NCI-H345 treated with DMSO at 0.1 percent for 48 hours (cell line): ENCODE measurements at regions not wholly inside any gene's neighbourhood (a gene's known extent, or its start where the extent isn't known, plus 50 kb on each side); places are given as distances from the start of the nearest gene placed in this dataset.

Source experiments
- DNase-seq: peaks from one replicate; lab custom pipeline; 2025; ENCODE audit not compliant: unreplicated experiment; lab: John Stamatoyannopoulos, UW

DNA sequence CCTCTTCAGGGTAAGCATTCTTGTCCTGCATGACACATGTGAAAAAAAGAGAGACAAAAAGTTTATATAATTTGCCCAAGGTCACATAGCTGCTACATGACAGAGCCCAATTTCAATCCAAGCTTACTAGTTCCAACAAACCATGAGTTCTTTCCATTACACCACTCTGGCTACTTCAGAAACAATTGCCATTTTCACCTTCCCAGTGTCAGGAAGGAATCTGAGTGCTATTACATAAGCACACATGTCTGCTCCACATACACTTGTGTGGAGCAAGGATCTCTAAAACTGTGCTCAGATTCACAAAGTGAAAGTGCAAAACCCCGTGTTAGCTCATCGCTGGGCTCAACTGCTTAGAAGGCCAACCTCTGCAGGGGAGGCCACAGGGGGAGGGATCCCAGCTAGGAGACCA lies 356.2 kb upstream of the NFE2L3 start:
- DNase-seq: no peak

GRCh38 chr7:25798344-25798743 lies 353.7 kb upstream of the NFE2L3 start:
- no peak for DNase-seq

GRCh38 chr7:25801214-25801613 lies 350.8 kb upstream of the NFE2L3 start:
- no peak for DNase-seq

DNA sequence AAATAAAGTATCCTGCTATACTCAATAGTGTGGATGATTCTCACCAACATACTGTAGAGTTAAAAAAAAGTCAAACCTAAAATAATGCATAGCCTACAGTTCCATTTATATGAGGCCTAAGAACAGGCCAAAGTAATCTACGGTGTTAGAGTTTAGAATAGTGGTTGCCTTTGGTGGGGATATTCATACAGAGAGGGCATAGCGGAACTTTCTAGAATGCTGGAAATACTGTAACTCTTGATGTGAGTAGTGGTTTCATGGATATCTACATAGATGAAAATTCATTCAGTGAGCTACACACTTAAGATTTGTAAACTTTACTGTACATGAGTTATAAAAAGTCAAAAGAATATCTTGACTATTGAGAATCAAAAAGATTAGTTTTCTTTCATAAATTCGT lies 349.9 kb upstream of the NFE2L3 start:
- no peak for DNase-seq

GRCh38 chr7:25802473-25802872 lies 349.5 kb upstream of the NFE2L3 start:
- DNase-seq: no peak

- DNase-seq: no peak
Measured at GRCh38 chr7:25803117-25803887, 348.7 kb upstream of the NFE2L3 start.

GRCh38 chr7:25804154-25804553 lies 347.8 kb upstream of the NFE2L3 start:
- no peak for DNase-seq

DNA sequence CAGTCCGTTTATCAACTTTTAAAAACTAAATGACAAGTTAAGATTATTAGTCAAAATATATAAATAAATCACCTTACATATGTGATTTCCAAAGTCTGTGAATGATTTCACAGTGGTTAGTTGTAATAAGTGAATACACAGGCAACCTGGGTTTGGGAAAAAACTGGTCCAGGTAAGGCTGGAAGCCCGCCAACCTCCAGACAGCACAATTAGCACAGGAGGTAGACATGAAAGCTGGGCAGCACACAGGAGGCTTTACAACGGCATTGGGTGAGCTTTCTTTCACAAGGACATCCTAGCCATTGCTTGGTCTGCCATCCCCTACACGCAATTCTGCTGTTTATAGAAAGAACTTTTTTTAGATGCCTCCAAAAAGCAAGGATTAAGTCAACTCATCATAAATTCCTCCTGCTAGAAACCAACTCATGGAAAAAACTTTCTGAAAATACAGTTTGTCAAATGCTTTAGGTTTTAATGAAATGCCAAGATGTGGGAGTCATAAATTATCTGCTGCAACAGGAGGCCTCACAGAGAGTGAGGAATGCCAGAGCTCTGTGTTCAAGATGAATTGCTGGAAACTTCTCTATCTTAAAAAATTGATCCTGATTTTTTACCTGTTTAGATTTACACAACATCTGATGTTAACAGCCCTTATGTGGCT lies 346.8 kb upstream of the NFE2L3 start:
- peak; percentile 80 for DNase-seq

- DNase-seq: no peak
Measured at GRCh38 chr7:25807086-25807611, 344.8 kb upstream of the NFE2L3 start.

DNA sequence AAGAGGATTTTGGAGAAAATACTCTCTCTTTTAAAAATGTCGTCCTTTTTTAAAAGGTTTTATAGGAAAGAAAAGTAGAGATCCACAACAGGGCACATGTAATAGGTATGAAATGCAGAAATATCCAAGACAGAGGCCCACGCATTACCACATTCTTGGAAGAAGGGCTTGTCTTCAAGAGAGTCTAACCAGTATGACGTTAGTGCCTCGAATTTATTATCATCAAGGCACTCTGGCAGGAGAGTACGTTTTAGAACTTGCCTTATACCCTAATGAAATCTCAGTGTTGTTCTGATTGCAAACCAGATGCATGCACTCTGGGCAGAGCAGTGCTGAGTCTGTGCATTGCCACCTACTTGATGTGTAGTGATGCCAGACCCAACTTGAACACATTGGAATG lies 342.6 kb upstream of the NFE2L3 start:
- DNase-seq: no peak

DNA sequence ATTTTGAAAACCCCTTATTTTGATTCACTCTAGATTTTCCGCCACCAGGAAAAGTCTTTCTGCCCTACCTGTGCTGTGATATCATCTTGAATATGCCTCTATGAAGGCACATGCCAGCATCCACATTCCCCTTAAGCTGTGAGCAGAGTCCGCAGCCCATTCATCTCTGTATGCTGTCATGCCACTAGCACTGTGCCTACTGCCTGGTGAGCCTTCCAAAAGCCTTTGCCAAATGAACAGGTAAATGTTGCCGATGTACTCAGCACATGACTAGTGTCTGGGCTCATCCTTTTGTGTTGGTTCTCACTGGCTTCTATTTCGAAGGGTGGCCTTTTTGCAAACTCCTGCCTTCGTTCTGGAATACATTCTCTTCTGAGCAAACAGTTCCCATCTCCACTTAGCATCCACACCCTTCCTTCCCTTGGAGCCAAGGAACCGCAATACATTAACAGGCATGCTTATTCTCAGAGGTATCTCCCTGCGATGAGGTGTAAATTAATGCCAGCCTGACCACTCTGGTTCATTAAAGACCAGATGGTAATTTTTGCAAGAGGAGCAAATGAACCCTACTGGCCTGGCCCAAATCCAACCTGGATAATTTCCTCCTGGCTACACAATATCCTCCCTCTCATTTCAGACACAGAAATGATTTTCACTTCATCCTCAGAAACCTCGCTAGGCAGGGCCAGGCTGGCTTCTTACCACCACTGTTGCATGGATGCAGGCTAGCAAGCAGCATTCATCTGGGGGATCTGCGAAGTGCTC lies 339.7 kb upstream of the NFE2L3 start:
- DNase-seq: no peak

GRCh38 chr7:25813381-25813780 lies 338.6 kb upstream of the NFE2L3 start:
- DNase-seq: no peak

DNA sequence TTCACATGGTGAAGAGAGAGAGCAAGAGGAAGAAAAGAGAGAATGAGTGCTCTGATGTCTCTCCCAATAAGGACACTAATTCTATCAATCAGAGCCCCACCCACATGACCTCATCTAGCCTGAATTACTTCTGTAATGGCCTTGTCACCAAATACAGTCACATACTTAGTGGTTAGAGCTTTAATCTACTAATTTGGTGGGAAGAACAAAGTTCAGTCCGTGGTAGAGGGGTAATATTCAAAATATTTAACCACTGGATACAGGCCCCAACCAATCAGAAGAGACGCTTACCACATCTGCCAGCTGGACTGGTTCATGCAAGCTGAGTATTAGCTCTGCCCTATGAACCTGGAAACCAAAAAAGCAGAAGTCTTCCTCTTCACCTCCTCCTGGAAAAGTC lies 336.3 kb upstream of the NFE2L3 start:
- no peak for DNase-seq

GRCh38 chr7:25820432-25821040 lies 331.5 kb upstream of the NFE2L3 start:
- no peak for DNase-seq

DNA sequence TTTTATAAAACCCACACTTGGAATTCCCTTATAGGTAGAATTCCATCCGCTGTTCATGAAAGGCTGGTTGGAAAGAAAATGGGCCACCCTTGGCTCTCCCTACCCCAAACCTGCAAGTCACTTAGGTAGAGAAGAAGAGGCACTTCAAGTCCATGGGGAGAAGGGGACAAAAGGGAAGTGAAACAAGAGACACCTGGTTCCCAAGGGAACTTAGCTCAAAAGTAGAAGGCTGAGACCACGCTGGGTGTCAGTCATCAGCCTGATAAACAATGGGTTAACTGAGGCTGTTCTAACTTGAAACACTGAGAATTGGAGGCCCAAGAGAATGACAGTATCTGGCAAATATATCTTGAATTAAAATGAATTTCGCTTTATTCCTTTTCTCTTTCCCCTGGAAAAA lies 330.8 kb upstream of the NFE2L3 start:
- no peak for DNase-seq

DNA sequence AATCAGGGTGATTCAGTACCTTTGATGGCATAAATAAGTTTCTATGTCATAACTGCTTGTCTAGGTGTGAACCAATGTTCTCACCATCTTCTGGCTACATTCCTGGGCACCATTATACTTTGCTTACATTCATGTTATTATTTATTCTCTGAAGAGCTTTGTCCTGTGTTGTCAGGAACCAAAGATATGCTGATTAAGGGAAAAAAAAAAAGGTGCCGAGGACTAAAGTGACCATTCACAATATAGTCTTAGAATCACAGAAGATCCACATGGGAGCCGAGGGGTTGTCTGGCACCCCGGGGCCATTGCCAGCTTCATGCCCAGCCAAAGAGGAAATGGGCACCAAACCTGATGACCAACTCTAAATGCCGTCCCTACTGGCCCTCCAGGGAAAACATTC lies 329.2 kb upstream of the NFE2L3 start:
- DNase-seq: no peak

DNA sequence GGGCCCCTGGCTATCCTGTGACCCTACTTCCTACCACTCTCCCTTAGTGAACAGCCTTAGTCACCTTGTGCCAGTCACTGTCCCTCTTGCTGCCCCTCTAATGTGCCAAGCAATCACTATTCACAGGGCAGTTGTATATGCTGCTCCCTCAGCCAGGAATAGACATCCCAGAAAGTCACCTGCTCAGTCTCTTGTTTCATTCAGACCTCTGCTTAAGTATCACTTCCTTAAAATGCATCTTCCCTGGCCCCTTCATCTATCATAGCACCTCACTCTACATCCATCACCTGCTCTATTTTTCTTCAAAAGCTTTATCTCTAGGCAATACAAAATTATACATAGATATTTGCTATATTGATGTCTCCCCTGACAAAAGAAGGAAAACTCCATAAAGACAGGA lies 328.4 kb upstream of the NFE2L3 start:
- DNase-seq: no peak

DNA sequence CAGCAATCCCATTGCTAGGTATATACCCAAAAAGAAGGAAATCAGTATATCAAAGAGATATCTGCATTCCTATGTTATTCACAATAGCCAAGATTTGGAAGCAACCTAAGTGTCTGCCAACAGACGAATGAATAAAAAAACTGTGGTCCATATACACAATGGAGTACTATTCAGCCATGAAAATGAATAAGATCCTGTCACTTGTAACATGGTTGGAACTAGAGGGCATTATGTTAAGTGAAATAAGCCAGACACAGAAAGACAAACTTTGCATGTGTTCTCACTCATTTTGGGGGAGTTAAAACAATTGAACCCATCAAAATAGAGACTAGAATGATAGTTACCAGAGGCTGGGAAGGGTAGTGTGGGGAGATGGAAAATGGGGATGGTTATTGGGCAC lies 323.5 kb upstream of the NFE2L3 start:
- no peak for DNase-seq

- no peak for DNase-seq
Measured at GRCh38 chr7:25829663-25830062, 322.3 kb upstream of the NFE2L3 start.

- DNase-seq: no peak
Measured at GRCh38 chr7:25830215-25830614, 321.8 kb upstream of the NFE2L3 start.

DNA sequence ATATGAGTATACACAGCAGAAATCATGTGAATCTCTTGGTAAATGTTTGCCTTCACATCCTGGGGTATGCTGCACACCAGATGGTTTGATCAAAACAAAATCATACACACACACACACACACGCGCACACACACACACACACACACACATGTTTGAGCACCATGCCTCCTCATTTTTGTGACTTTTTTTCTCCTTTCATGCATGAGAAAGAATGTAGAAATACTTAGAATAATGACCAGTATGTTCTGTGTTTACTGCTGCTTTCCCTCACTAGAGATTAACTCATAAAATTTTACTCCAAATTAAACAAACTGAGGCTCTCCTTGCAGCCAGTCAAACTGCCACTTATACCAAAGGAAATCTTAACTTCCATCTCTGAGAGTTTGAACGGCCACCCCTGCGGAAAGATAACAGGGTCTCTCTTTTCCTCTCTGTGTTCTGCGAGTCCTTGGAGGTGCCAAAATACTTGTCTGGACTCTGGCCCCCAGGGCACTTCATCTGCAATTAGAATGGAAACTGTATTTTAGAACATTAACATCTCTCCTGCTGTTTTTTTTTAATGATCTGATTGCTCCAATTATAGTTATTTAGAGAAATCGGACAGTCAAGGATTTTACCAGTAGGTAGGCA lies 320.8 kb upstream of the NFE2L3 start:
- DNase-seq: no peak
